Activated CD8-positive, alpha-beta memory T cell treated with anti-CD3 and anti-CD28 coated beads, Interleukin-2, amount 10 ng/mL, durations not matched to agents 7 days and 5 days (primary cell): ENCODE measurements at regions not wholly inside any gene's neighbourhood (a gene's known extent, or its start where the extent isn't known, plus 50 kb on each side); places are given as distances from the start of the nearest gene placed in this dataset.
"Not testable (repeated sequence)": the region's sequence is repeated elsewhere in the genome, so short reads cannot be mapped to it uniquely, and the experiment has no call there.

ENCODE experiments used
- ATAC-seq: fragments of 150-1000 bp; cut with Tn5 transposase; one replicate; pipeline ENCODE4 v1.10.0; 2021; ENCODE audit warnings: moderate library complexity
- CTCF ChIA-PET: fragments of 350-600 bp; sonication (Branson Sonifier 250); formaldehyde crosslinking; loops from one replicate; lab custom pipeline; 2021; ENCODE audit warnings: antibody characterized with exemption; lab: Charles Lee
- DNase-seq: peaks from one replicate; pipeline ENCODE4 v3.0.0-alpha.2; 2020
- H3K27ac Mint-ChIP-seq: one replicate; pipeline ENCODE4 v1.8.0; 2021; ENCODE audit warnings: mild to moderate bottlenecking, mixed read lengths
- H3K27me3 Mint-ChIP-seq: one replicate; pipeline ENCODE4 v1.8.0; 2021; ENCODE audit warnings: mixed read lengths
- H3K36me3 Mint-ChIP-seq: one replicate; pipeline ENCODE4 v1.8.0; 2021; ENCODE audit warnings: mild to moderate bottlenecking, mixed read lengths
- H3K4me1 Mint-ChIP-seq: one replicate; pipeline ENCODE4 v1.8.0; 2021; ENCODE audit warnings: mixed read lengths
- H3K4me3 Mint-ChIP-seq: one replicate; pipeline ENCODE4 v1.8.0; 2021; ENCODE audit warnings: mild to moderate bottlenecking, moderate library complexity, mixed read lengths
- H3K9me3 Mint-ChIP-seq: one replicate; pipeline ENCODE4 v1.8.0; 2022; ENCODE audit warnings: low read depth, mixed read lengths

- H3K36me3 Mint-ChIP-seq, H3K9me3 Mint-ChIP-seq, H3K27me3 Mint-ChIP-seq, H3K4me3 Mint-ChIP-seq, DNase-seq, CTCF ChIA-PET, H3K4me1 Mint-ChIP-seq, ATAC-seq, H3K27ac Mint-ChIP-seq: not testable (repeated sequence)
Observed at GRCh38 chr9:64813072-64813471, 471.9 kb downstream of the FOXD4L5 start.

- H3K27me3 Mint-ChIP-seq, ATAC-seq, H3K36me3 Mint-ChIP-seq, CTCF ChIA-PET, H3K4me1 Mint-ChIP-seq, H3K9me3 Mint-ChIP-seq, DNase-seq, H3K27ac Mint-ChIP-seq, H3K4me3 Mint-ChIP-seq: not testable (repeated sequence)
Observed at GRCh38 chr9:64778667-64779066, 506.3 kb downstream of the FOXD4L5 start.

- H3K9me3 Mint-ChIP-seq, DNase-seq, ATAC-seq, CTCF ChIA-PET, H3K36me3 Mint-ChIP-seq, H3K4me3 Mint-ChIP-seq, H3K27ac Mint-ChIP-seq, H3K4me1 Mint-ChIP-seq: not testable (repeated sequence)
- peaks cover 12% of the 10 kb centered on the region for H3K27me3 Mint-ChIP-seq
Observed at GRCh38 chr9:64776269-64776668, 508.7 kb downstream of the FOXD4L5 start.

GRCh38 chr9:64774813-64775793, 509.9 kb downstream of the FOXD4L5 start:
- H3K4me3 Mint-ChIP-seq, ATAC-seq, H3K36me3 Mint-ChIP-seq, H3K9me3 Mint-ChIP-seq, DNase-seq, CTCF ChIA-PET, H3K4me1 Mint-ChIP-seq: not testable (repeated sequence)
- H3K27me3 Mint-ChIP-seq, result peaks cover 12% of the 10 kb centered on the region
- peak overlapping the region; percentile 4 for H3K27ac Mint-ChIP-seq

- not testable (repeated sequence) for DNase-seq, H3K27ac Mint-ChIP-seq, H3K4me3 Mint-ChIP-seq
Observed at GRCh38 chr9:64774004-64774812, 510.8 kb downstream of the FOXD4L5 start.

GRCh38 chr9:64773491-64773931, 511.5 kb downstream of the FOXD4L5 start:
- no peak for DNase-seq
- peaks cover 9% of the 10 kb centered on the region for H3K27me3 Mint-ChIP-seq
- CTCF ChIA-PET, result no interaction called here
- H3K4me1 Mint-ChIP-seq, result no peaks in the 10 kb centered on the region
- no peaks in the 10 kb centered on the region for H3K9me3 Mint-ChIP-seq
- H3K27ac Mint-ChIP-seq, result no peak overlapping the region
- no peak overlapping the region for H3K4me3 Mint-ChIP-seq
- no peak for ATAC-seq
- no peaks in the 10 kb centered on the region for H3K36me3 Mint-ChIP-seq

More at GRCh38 chr9:64774004-64774812, 510.8 kb downstream of the FOXD4L5 start:
- ATAC-seq, H3K4me1 Mint-ChIP-seq, H3K36me3 Mint-ChIP-seq, H3K9me3 Mint-ChIP-seq, CTCF ChIA-PET: not testable (repeated sequence)
- peaks cover 12% of the 10 kb centered on the region for H3K27me3 Mint-ChIP-seq

- H3K27ac Mint-ChIP-seq, H3K4me3 Mint-ChIP-seq, CTCF ChIA-PET, ATAC-seq, H3K36me3 Mint-ChIP-seq, DNase-seq, H3K27me3 Mint-ChIP-seq, H3K9me3 Mint-ChIP-seq, H3K4me1 Mint-ChIP-seq: not testable (repeated sequence)
Observed at GRCh38 chr9:64772751-64773331, 512.2 kb downstream of the FOXD4L5 start.

- H3K4me3 Mint-ChIP-seq, ATAC-seq, H3K36me3 Mint-ChIP-seq, H3K27me3 Mint-ChIP-seq, H3K9me3 Mint-ChIP-seq, CTCF ChIA-PET, H3K27ac Mint-ChIP-seq, H3K4me1 Mint-ChIP-seq, DNase-seq: not testable (repeated sequence)
Observed at GRCh38 chr9:64772123-64772736, 512.8 kb downstream of the FOXD4L5 start.
